Neural cell (in vitro differentiated cells): ENCODE measurements at regions not wholly inside any gene's neighbourhood (a gene's known extent, or its start where the extent isn't known, plus 50 kb on each side); places are given as distances from the start of the nearest gene placed in this dataset.

Source experiments
- CTCF ChIP-seq: fragments of 450-650 bp; IDR thresholded peaks from 2 replicates; pipeline ENCODE4 v1.5.1; 2014; ENCODE audit warnings: antibody characterized with exemption, mild to moderate bottlenecking, moderate library complexity; ENCODE audit not compliant: poor library complexity, severe bottlenecking
- MXI1 ChIP-seq: fragments of 450-650 bp; conservative IDR thresholded peaks from 2 replicates; pipeline ENCODE4 v1.6.1; 2014; ENCODE audit warnings: antibody characterized with exemption, mild to moderate bottlenecking; ENCODE audit not compliant: poor library complexity, severe bottlenecking
- POLR2AphosphoS5 ChIP-seq: IDR thresholded peaks from 2 replicates; pipeline ENCODE4 v1.6.1; 2012
- SMC3 ChIP-seq: fragments of 450-650 bp; conservative IDR thresholded peaks from 2 replicates; pipeline ENCODE4 v1.6.1; 2014; ENCODE audit warnings: antibody characterized with exemption, mild to moderate bottlenecking, moderate library complexity; ENCODE audit not compliant: poor library complexity
- TAF1 ChIP-seq: IDR thresholded peaks from 2 replicates; pipeline ENCODE4 v1.6.1; 2012; ENCODE audit warnings: low read depth

GRCh38 chr3:82044930-82045705 lies 283.7 kb upstream of the GBE1 start:
- no peak for TF ChIP-seq CTCF
- no peak for TF ChIP-seq POLR2AphosphoS5
- no peak for TF ChIP-seq TAF1
- TF ChIP-seq SMC3, result no peak
- TF ChIP-seq MXI1, result no peak
